ENCODE measurements at regions not wholly inside any gene's neighbourhood (a gene's known extent, or its start where the extent isn't known, plus 50 kb on each side); places are given as distances from the start of the nearest gene placed in this dataset.

GRCh38 chr12:30457621-30458289 lies 237.9 kb downstream of the IPO8 start (continued):
- TF ChIP-seq ZSCAN5A (tag by site-specific recombination; IDR thresholded peaks at IDR 0.05) (no peak), ZNF548 (tag by site-specific recombination; IDR thresholded peaks at IDR 0.05) (no peak), ZNF433 (tag by site-specific recombination; IDR thresholded peaks at IDR 0.05; ENCODE audit: low read depth) (no peak), ZNF558 (tag by site-specific recombination; IDR thresholded peaks at IDR 0.05) (no peak), SETDB1 (IDR thresholded peaks at IDR 0.05; ENCODE audit: insufficient read length, low read length) (no peak), KLF9 (tag by site-specific recombination; IDR thresholded peaks at IDR 0.05; ENCODE audit: low read depth) (no peak), ZNF302 (tag by site-specific recombination; IDR thresholded peaks at IDR 0.05; ENCODE audit: low read depth) (no peak), ZNF2 (tag by site-specific recombination; IDR thresholded peaks at IDR 0.05) (peak; percentile 30; the same call in 1 of the 2 replicates), ZBTB26 (tag by site-specific recombination; optimal IDR thresholded peaks at IDR 0.05) (no peak), HOXA7 (CRISPR knock-in tag; IDR thresholded peaks at IDR 0.05; ENCODE audit: borderline replicate concordance) (no peak), ZNF214 (tag by site-specific recombination; IDR thresholded peaks at IDR 0.05; ENCODE audit: borderline replicate concordance) (no peak), ZNF174 (tag by site-specific recombination; IDR thresholded peaks at IDR 0.05) (no peak), ZNF280C (tag by site-specific recombination; IDR thresholded peaks at IDR 0.05) (no peak), YY1 (tag by site-specific recombination; IDR thresholded peaks at IDR 0.05) (no peak), ZNF18 (tag by site-specific recombination; IDR thresholded peaks at IDR 0.05) (no peak), ZSCAN4 (tag by site-specific recombination; IDR thresholded peaks at IDR 0.05) (no peak), ZNF626 (tag by site-specific recombination; IDR thresholded peaks at IDR 0.05) (no peak), ZNF677 (tag by site-specific recombination; IDR thresholded peaks at IDR 0.05) (no peak), ZEB2 (tag by site-specific recombination; IDR thresholded peaks at IDR 0.05) (0 out of 2 replicates have a peak, but pooled peaks have one; percentile 55), ZNF132 (tag by site-specific recombination; IDR thresholded peaks at IDR 0.05; ENCODE audit: borderline replicate concordance) (no peak), ZNF449 (tag by site-specific recombination; IDR thresholded peaks at IDR 0.05) (no peak), ZBTB1 (tag by site-specific recombination; IDR thresholded peaks at IDR 0.05) (no peak), ZNF335 (tag by site-specific recombination; conservative IDR thresholded peaks at IDR 0.05) (peak; percentile 2; the same call in 1 of the 2 replicates), ZXDB (tag by site-specific recombination; IDR thresholded peaks at IDR 0.05) (0 out of 2 replicates have a peak, but pooled peaks have one; percentile 28), ZNF10 (tag by site-specific recombination; IDR thresholded peaks at IDR 0.05) (no peak), SCRT2 (tag by site-specific recombination; IDR thresholded peaks at IDR 0.05) (peak; percentile 60; the same call in 1 of the 2 replicates), SP2 (tag by site-specific recombination; IDR thresholded peaks at IDR 0.05) (no peak), ZFP3 (tag by site-specific recombination; IDR thresholded peaks at IDR 0.05; ENCODE audit: low read depth) (no peak), ZNF776 (tag by site-specific recombination; IDR thresholded peaks at IDR 0.05; ENCODE audit: borderline replicate concordance) (no peak), ZNF777 (tag by site-specific recombination; IDR thresholded peaks at IDR 0.05; ENCODE audit: borderline replicate concordance) (no peak), ZNF624 (tag by site-specific recombination; IDR thresholded peaks at IDR 0.05) (no peak)

All from HEK293 (cell line).